HG03558 (cell line): ENCODE measurements at regions not wholly inside any gene's neighbourhood (a gene's known extent, or its start where the extent isn't known, plus 50 kb on each side); places are given as distances from the start of the nearest gene placed in this dataset.

ENCODE experiments used
- ATAC-seq: cut with Tn5 transposase; IDR thresholded peaks from one replicate; pipeline ENCODE4 v1.9.1; 2021; ENCODE audit warnings: moderate number of reproducible peaks; ENCODE audit not compliant: unreplicated experiment; ENCODE audit errors: extremely low read depth

- ATAC-seq, result no peak
These were observed 504.8 kb upstream of the KLHL29 start for GRCh38 chr2:22880161-22880560.

- ATAC-seq, result no peak
These were observed 503.0 kb upstream of the KLHL29 start for GRCh38 chr2:22882011-22882410.

GRCh38 chr2:22882643-22883042, 502.3 kb upstream of the KLHL29 start:
- ATAC-seq, result no peak

GRCh38 chr2:22883054-22883453, 501.9 kb upstream of the KLHL29 start:
- ATAC-seq, result no peak

- no peak for ATAC-seq
These were observed 499.7 kb upstream of the KLHL29 start for GRCh38 chr2:22885245-22885644.

- ATAC-seq, result no peak
These were observed 497.6 kb upstream of the KLHL29 start for GRCh38 chr2:22887426-22887825.

GRCh38 chr2:22887845-22888244, 497.1 kb upstream of the KLHL29 start:
- ATAC-seq, result no peak

GRCh38 chr2:22890132-22890531, 494.8 kb upstream of the KLHL29 start:
- no peak for ATAC-seq

- ATAC-seq, result no peak
These were observed 491.0 kb upstream of the KLHL29 start for GRCh38 chr2:22893761-22894517.

- ATAC-seq, result no peak
These were observed 490.2 kb upstream of the KLHL29 start for GRCh38 chr2:22894761-22895160.

- no peak for ATAC-seq
These were observed 487.6 kb upstream of the KLHL29 start for GRCh38 chr2:22897428-22897827.

- ATAC-seq, result no peak
These were observed 484.3 kb upstream of the KLHL29 start for GRCh38 chr2:22900674-22901073.

- no peak for ATAC-seq
These were observed 483.4 kb upstream of the KLHL29 start for GRCh38 chr2:22901471-22902179.

GRCh38 chr2:22902180-22902550, 482.8 kb upstream of the KLHL29 start:
- no peak for ATAC-seq

- ATAC-seq, result no peak
These were observed 482.3 kb upstream of the KLHL29 start for GRCh38 chr2:22902662-22903165.

- ATAC-seq, result no peak
These were observed 481.4 kb upstream of the KLHL29 start for GRCh38 chr2:22903616-22904015.

- ATAC-seq, result no peak
These were observed 480.8 kb upstream of the KLHL29 start for GRCh38 chr2:22904126-22904684.

- ATAC-seq, result no peak
These were observed 477.6 kb upstream of the KLHL29 start for GRCh38 chr2:22907330-22907729.

- no peak for ATAC-seq
These were observed 472.6 kb upstream of the KLHL29 start for GRCh38 chr2:22912398-22912797.

- ATAC-seq, result no peak
These were observed 455.0 kb upstream of the KLHL29 start for GRCh38 chr2:22929998-22930397.

- ATAC-seq, result no peak
These were observed 454.2 kb upstream of the KLHL29 start for GRCh38 chr2:22930781-22931180.
